ENCODE measurements at regions not wholly inside any gene's neighbourhood (a gene's known extent, or its start where the extent isn't known, plus 50 kb on each side); places are given as distances from the start of the nearest gene placed in this dataset.

DNA sequence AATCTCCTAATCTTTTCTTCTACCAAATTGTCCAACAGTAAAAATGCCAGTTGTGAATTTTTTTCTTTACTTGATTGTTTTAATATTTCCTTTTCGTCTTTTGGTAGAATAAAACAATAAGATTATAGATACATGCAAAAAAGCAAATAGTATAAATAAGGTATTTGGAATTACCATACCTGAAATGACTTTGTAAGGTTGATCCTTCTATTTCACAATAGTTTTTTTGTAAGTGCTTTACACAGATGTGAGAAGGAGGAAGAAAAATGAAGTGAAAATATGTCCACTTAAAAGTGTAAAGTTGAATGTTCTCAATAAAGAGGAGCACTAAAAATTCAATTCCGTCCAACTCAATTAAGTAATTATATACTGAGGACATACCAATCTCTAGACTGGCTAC, 457.6 kb downstream of the UTRN start:
- TF ChIP-seq CTCF (IDR thresholded peaks at IDR 0.05) (no peak), POLR2AphosphoS5 (IDR thresholded peaks at IDR 0.05) (no peak)

Data from gastroesophageal sphincter (tissue), 3 donors.